DMS 273 (cell line): ENCODE measurements at regions not wholly inside any gene's neighbourhood (a gene's known extent, or its start where the extent isn't known, plus 50 kb on each side); places are given as distances from the start of the nearest gene placed in this dataset.
"Not testable (repeated sequence)": the region's sequence is repeated elsewhere in the genome, so short reads cannot be mapped to it uniquely, and the experiment has no call there.

Experiments used
- DNase-seq: peaks from one replicate; lab custom pipeline; 2025; ENCODE audit not compliant: unreplicated experiment; lab: John Stamatoyannopoulos, UW

- no peak for DNase-seq
Observed at GRCh38 chr6:118367314-118367713, 180.8 kb upstream of the PLN start.

- no peak for DNase-seq
Observed at GRCh38 chr6:118370722-118371121, 177.4 kb upstream of the PLN start.

- no peak for DNase-seq
Observed at GRCh38 chr6:118371955-118372354, 176.1 kb upstream of the PLN start.

GRCh38 chr6:118372413-118372812, 175.7 kb upstream of the PLN start:
- no peak for DNase-seq

GRCh38 chr6:118377711-118378414, 170.2 kb upstream of the PLN start:
- peak; percentile 76 for DNase-seq

GRCh38 chr6:118380620-118381019, 167.5 kb upstream of the PLN start:
- not testable (repeated sequence) for DNase-seq

GRCh38 chr6:118382126-118382525, 166.0 kb upstream of the PLN start:
- DNase-seq: no peak

- no peak for DNase-seq
Observed at GRCh38 chr6:118383924-118384323, 164.2 kb upstream of the PLN start.

GRCh38 chr6:118386975-118387374, 161.1 kb upstream of the PLN start:
- no peak for DNase-seq

GRCh38 chr6:118387921-118388701, 160.0 kb upstream of the PLN start:
- no peak for DNase-seq

GRCh38 chr6:118391086-118391485, 157.0 kb upstream of the PLN start:
- no peak for DNase-seq

GRCh38 chr6:118394106-118394505, 154.0 kb upstream of the PLN start:
- no peak for DNase-seq

GRCh38 chr6:118396969-118397368, 151.1 kb upstream of the PLN start:
- no peak for DNase-seq

GRCh38 chr6:118397671-118398465, 150.2 kb upstream of the PLN start:
- DNase-seq: no peak

GRCh38 chr6:118400098-118400497, 148.0 kb upstream of the PLN start:
- DNase-seq: no peak

GRCh38 chr6:118400582-118400981, 147.5 kb upstream of the PLN start:
- DNase-seq: no peak

- DNase-seq: no peak
Observed at GRCh38 chr6:118401325-118401975, 146.6 kb upstream of the PLN start.

- no peak for DNase-seq
Observed at GRCh38 chr6:118403036-118403435, 145.1 kb upstream of the PLN start.

GRCh38 chr6:118408863-118409262, 139.2 kb upstream of the PLN start:
- no peak for DNase-seq

GRCh38 chr6:118410001-118410400, 138.1 kb upstream of the PLN start:
- DNase-seq: no peak
